ENCODE measurements at regions not wholly inside any gene's neighbourhood (a gene's known extent, or its start where the extent isn't known, plus 50 kb on each side); places are given as distances from the start of the nearest gene placed in this dataset.

DNA sequence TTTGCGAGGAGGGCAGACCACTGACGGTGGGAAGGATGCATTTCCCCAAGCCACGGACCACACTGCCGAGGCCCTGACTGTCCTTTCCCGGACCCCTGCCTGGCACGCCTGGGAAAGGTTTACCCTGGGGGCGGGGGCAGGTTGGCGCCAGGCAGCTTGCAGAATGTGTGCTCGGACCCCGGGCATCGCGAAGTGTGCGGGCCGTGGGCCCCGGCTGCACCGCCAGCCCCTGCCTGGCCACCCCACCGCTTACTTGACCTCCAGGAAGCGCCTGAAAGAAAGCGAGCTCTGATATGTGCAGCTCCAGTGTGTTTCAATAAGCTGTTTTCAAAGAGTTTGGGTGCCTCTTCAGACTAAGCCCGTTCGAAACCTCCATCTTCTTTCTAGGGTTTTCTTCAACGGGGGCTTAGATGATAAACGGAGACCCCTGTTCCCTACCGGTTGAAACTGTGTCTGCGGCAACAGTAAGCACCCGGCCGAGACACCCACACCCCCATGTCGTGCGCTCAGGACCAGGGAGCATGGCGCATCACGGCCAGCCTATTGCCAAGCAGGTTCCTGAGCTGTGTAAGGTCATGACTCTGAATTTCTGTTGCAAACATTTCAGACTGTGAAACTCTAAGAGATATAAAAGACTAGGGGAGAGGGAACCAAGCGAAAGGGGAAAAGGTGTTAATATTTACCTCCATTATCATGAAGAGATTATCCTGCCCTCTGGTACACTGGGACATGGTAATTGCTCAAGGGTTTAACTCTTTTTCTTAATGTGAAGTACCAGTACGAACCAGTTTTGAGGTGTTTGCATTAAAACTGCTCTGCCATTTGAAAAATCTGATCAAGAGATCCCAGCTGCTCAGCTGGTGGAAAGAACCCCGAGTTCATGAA is 231.2 kb upstream of the FOXQ1 start:
- TF ChIP-seq POLR2AphosphoS5 (IDR thresholded peaks at IDR 0.05; ENCODE audit: low read depth) (no peak), SPI1 (IDR thresholded peaks at IDR 0.05; ENCODE audit: borderline replicate concordance, low read depth) (no peak), REST (IDR thresholded peaks at IDR 0.05; ENCODE audit: insufficient replicate concordance, low read depth) (no peak), CTCF (IDR thresholded peaks at IDR 0.05; ENCODE audit: insufficient read depth, low read length) (no peak), GABPA (IDR thresholded peaks at IDR 0.05; ENCODE audit: low read depth) (no peak)
- Histone ChIP-seq H3K4me3 (replicated peaks; ENCODE audit: insufficient read depth, low read length) (no peak overlapping the region), H3K27ac (replicated peaks) (no peak overlapping the region), H3K27me3 (ENCODE audit: insufficient read depth, poor library complexity, severe bottlenecking) (no peaks in the 10 kb centered on the region)
- DNase-seq (ENCODE audit: low read depth in 1 of 2, low spot score in 1 of 2) = no peak

DNA sequence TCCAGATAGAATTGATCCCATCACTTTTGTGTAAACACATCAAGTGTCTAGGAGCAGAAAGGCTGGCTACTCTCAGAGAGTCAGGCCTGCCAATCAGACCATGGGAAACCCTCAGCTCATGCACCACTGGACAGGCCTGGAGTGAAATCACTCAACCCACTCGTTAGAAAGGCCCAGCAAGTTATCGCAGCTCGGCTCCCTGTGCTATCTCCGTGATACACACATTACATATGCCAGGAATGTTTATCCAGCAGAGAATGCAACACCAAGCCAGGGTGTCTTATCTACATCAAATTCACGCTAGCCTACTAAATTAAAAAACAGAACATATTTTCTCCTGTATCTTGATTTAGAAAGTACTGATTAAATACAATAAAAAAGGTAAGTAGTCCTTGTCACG is 232.4 kb upstream of the FOXQ1 start:
- no peaks in the 10 kb centered on the region for H3K27me3 ChIP-seq (ENCODE audit: insufficient read depth, poor library complexity, severe bottlenecking)

More for the DNA sequence above, 232.4 kb upstream of the FOXQ1 start:
- Histone ChIP-seq H3K27ac (replicated peaks) (no peak overlapping the region), H3K4me3 (replicated peaks; ENCODE audit: insufficient read depth, low read length) (no peak overlapping the region)
- TF ChIP-seq POLR2AphosphoS5 (IDR thresholded peaks at IDR 0.05; ENCODE audit: low read depth) (no peak), SPI1 (IDR thresholded peaks at IDR 0.05; ENCODE audit: borderline replicate concordance, low read depth) (no peak), CTCF (IDR thresholded peaks at IDR 0.05; ENCODE audit: insufficient read depth, low read length) (no peak), REST (IDR thresholded peaks at IDR 0.05; ENCODE audit: insufficient replicate concordance, low read depth) (no peak), GABPA (IDR thresholded peaks at IDR 0.05; ENCODE audit: low read depth) (no peak)
- DNase-seq (ENCODE audit: low read depth in 1 of 2, low spot score in 1 of 2) = no peak

All from HL-60 (cell line).